ENCODE measurements at regions not wholly inside any gene's neighbourhood (a gene's known extent, or its start where the extent isn't known, plus 50 kb on each side); places are given as distances from the start of the nearest gene placed in this dataset.
A peak's percentile ranks its signal among the peaks of the same experiment; 100 is the strongest.
"Not testable (repeated sequence)": the region's sequence is repeated elsewhere in the genome, so short reads cannot be mapped to it uniquely, and the experiment has no call there.

DNA sequence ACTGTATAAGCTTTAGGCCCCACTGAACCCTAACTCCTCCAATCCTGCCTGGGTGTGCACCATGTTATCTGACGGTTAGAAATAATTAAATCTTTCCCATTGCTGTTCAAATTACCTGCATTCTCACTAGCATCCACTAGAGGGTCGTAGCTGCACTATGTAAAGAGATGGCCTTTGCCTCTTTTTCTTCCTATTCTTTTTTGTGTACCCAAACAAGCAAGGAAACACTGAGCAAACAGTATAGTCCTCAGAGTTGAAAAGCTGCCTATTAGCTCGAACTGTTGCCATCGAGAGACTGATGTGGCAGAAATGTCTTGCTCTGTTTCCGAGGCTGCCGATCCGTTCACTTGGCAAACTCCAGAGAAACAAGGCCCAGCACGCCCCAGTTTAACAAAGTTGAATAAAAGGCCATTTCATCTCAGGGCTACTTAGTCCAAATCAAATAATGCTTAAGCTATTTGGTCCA is 163.8 kb upstream of the TRPM3 start:
- TF ChIP-seq Cebpa-rat (IDR thresholded peaks at IDR 0.05) = no peak
- no peaks in the 10 kb centered on the region for H3K9me3 ChIP-seq (replicated peaks in 1 of 11)
- H3K36me3 ChIP-seq = no peaks in the 10 kb centered on the region
- no peak overlapping the region for H3K27ac ChIP-seq
- no peaks in the 10 kb centered on the region for H3K4me1 ChIP-seq
- H3K4me2 ChIP-seq = no peak overlapping the region
- no peak overlapping the region; a peak in 1 of 22 replicates for H3K9ac ChIP-seq
- H4K20me1 ChIP-seq = no peaks in the 10 kb centered on the region
- H3K27me3 ChIP-seq = no peaks in the 10 kb centered on the region
- no peak overlapping the region for H3K4me3 ChIP-seq

GRCh38 chr9:71282116-71282515 is 160.7 kb upstream of the TRPM3 start:
- H3K27ac ChIP-seq; H3K9me3 ChIP-seq (replicated peaks in 1 of 11); H3K4me1 ChIP-seq; H3K36me3 ChIP-seq; H4K20me1 ChIP-seq; H3K4me3 ChIP-seq; H3K27me3 ChIP-seq; H3K4me2 ChIP-seq; H3K9ac ChIP-seq: not testable (repeated sequence)

GRCh38 chr9:71279151-71279739 is 157.8 kb upstream of the TRPM3 start:
- Histone ChIP-seq H3K27ac (no peak overlapping the region), H3K4me3 (no peak overlapping the region), H3K9me3 (replicated peaks in 1 of 11) (no peaks in the 10 kb centered on the region), H4K20me1 (no peaks in the 10 kb centered on the region), H3K4me1 (no peaks in the 10 kb centered on the region), H3K4me2 (no peak overlapping the region), H3K9ac (no peak overlapping the region), H3K27me3 (no peaks in the 10 kb centered on the region), H3K36me3 (no peaks in the 10 kb centered on the region)
- TF ChIP-seq Cebpa-rat (IDR thresholded peaks at IDR 0.05) = no peak

- no peaks in the 10 kb centered on the region for H3K9me3 ChIP-seq (replicated peaks in 1 of 11)
- no peak overlapping the region for H3K27ac ChIP-seq
- no peak overlapping the region for H3K4me3 ChIP-seq
- no peak overlapping the region for H3K4me2 ChIP-seq
- peaks cover 0 to 11% (median 5%) of the 10 kb centered on the region in 10 experiments; a peak in 7 of 20 replicates for H3K4me1 ChIP-seq
- H4K20me1 ChIP-seq = no peaks in the 10 kb centered on the region
- TF ChIP-seq Cebpa-rat (IDR thresholded peaks at IDR 0.05) = no peak
- H3K36me3 ChIP-seq = no peaks in the 10 kb centered on the region
- H3K27me3 ChIP-seq = no peaks in the 10 kb centered on the region
- no peak overlapping the region for H3K9ac ChIP-seq
These were observed 152.2 kb upstream of the TRPM3 start for GRCh38 chr9:71273613-71274012.

DNA sequence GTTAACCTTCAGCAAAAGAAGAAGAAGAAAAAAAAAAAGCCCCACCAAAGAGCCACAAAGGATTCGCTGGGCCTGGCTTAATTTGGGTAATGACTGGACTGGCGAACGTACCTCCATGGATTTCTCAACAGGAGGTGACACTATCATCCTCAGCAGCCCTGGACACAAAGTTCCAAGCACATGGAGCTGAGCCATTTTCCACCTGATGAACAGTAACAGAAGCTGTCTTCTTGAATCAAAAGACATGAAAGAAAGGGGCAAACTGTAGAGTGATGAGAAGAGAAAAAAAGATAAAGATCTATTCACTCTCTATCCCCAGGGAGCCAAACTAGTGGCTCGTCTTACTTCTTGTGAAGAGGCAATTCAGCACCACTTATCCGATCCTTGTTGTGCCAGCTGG is 150.2 kb upstream of the TRPM3 start:
- Histone ChIP-seq H3K4me3 (no peak overlapping the region), H3K36me3 (no peaks in the 10 kb centered on the region), H3K27ac (no peak overlapping the region), H4K20me1 (no peaks in the 10 kb centered on the region), H3K4me2 (no peak overlapping the region), H3K27me3 (no peaks in the 10 kb centered on the region), H3K9me3 (replicated peaks in 1 of 11) (no peaks in the 10 kb centered on the region), H3K9ac (no peak overlapping the region), H3K4me1 (peaks cover 0 to 13% (median 5%) of the 10 kb centered on the region in 10 experiments; a peak in 7 of 20 replicates)
- TF ChIP-seq Cebpa-rat (IDR thresholded peaks at IDR 0.05) = no peak

- H3K4me2 ChIP-seq = no peak overlapping the region
- H4K20me1 ChIP-seq = no peaks in the 10 kb centered on the region
- no peaks in the 10 kb centered on the region for H3K36me3 ChIP-seq
- no peak overlapping the region for H3K27ac ChIP-seq
- H3K27me3 ChIP-seq = no peaks in the 10 kb centered on the region
- TF ChIP-seq Cebpa-rat (IDR thresholded peaks at IDR 0.05) = no peak
- no peak overlapping the region for H3K9ac ChIP-seq
- no peak overlapping the region for H3K4me3 ChIP-seq
- no peaks in the 10 kb centered on the region for H3K9me3 ChIP-seq (replicated peaks in 1 of 11)
- H3K4me1 ChIP-seq = peaks cover 0 to 13% (median 5%) of the 10 kb centered on the region in 10 experiments; a peak in 7 of 20 replicates
These were observed 149.1 kb upstream of the TRPM3 start for GRCh38 chr9:71270554-71270953.

DNA sequence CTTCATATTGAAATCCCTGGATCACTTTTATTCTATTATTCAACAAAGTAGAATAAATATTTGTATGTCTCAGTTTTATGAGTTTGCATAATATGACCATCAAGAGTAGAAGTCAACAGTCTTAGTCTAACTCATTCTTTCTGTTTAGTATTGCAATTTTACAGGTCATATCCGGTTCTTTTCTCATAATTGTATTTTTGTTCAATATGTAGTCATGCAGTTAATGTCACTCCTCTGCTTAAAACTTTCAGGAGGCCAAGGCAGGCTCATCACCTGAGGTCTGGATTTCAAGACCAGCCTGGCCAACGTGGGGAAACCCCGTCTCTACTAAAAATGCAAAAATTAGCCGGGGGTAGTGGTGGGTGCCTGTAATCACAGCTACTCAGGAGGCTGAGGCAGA is 148.4 kb upstream of the TRPM3 start:
- H3K27me3 ChIP-seq = no peaks in the 10 kb centered on the region
- H3K9ac ChIP-seq = no peak overlapping the region
- H3K4me2 ChIP-seq = no peak overlapping the region; a peak in 1 of 22 replicates
- no peak overlapping the region for H3K4me3 ChIP-seq
- H3K27ac ChIP-seq = no peak overlapping the region
- TF ChIP-seq Cebpa-rat (IDR thresholded peaks at IDR 0.05) = no peak
- H3K9me3 ChIP-seq (replicated peaks in 1 of 11) = no peaks in the 10 kb centered on the region
- no peaks in the 10 kb centered on the region for H4K20me1 ChIP-seq
- H3K36me3 ChIP-seq = no peaks in the 10 kb centered on the region
- H3K4me1 ChIP-seq = peaks cover 0 to 13% (median 5%) of the 10 kb centered on the region in 10 experiments; a peak in 7 of 20 replicates

DNA sequence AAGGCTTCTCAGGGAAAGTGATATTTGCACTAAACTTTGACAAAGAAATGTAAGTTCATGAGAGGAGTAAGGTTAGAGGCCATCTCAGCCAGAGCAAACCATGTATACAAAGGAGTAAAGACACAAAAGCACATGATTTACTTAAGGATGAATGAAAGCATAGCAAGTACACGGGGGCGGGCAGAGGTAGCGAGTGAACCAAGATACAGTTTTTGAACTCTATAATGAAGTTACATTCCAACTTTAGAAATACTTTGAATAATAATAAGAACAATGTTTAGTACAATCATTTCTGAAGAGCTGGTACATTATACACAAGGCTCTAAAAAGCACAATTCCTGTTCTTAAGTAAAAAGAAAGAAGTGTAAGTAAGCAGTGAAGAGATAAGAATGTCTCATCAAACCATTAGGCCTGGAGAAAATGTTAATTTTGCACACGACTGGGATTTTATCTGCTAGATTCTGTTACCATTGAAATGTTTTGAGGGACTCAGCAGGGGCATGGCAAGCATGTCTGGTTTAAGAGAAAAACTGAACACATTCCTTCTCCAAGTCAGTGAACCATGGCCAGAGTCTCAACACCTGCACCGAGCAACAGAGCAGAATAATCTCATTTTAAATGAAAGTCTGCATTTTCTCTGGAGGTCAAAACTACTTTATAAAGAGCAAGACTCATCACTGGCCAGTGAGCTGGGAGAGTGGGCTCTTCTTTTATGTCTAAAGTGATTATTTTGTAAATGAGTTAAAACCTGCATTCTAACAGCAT is 147.6 kb upstream of the TRPM3 start:
- H3K27me3 ChIP-seq = no peaks in the 10 kb centered on the region
- H3K4me1 ChIP-seq = peaks cover 0 to 13% (median 5%) of the 10 kb centered on the region in 10 experiments; a peak in 7 of 20 replicates
- peak overlapping the region in 6 of 11 experiments; percentile 0 to 43 (median 14); a peak in 8 of 22 replicates for H3K4me2 ChIP-seq
- no peak overlapping the region for H3K4me3 ChIP-seq
- H3K36me3 ChIP-seq = no peaks in the 10 kb centered on the region
- H3K27ac ChIP-seq = no peak overlapping the region
- no peak overlapping the region for H3K9ac ChIP-seq
- no peaks in the 10 kb centered on the region for H3K9me3 ChIP-seq (replicated peaks in 1 of 11)
- no peak for TF ChIP-seq Cebpa-rat (IDR thresholded peaks at IDR 0.05)
- H4K20me1 ChIP-seq = no peaks in the 10 kb centered on the region

DNA sequence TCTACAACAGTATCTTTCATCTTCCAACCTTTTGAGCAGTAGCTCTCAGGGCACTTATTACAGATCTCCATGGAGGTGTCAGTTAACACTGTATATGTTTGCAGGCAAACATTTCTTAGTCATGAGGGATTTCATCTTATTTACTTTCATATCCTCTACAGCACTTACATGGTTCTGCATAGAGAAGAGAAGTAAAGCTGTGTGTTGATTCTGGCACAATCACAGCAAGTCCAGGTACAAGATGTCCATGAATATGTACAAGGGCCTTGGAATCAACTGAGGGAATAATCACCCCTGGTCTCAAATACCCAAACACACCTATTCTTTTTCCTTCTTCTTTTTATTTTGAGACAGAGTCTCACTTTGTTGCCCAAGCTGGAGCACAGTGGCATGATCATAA is 142.0 kb upstream of the TRPM3 start:
- Histone ChIP-seq H3K9ac (no peak overlapping the region), H3K4me1 (peaks cover 0 to 2% (median 0%) of the 10 kb centered on the region in 10 experiments; a peak in 3 of 20 replicates), H3K4me3 (no peak overlapping the region), H3K4me2 (no peak overlapping the region), H4K20me1 (no peaks in the 10 kb centered on the region), H3K27ac (no peak overlapping the region), H3K27me3 (no peaks in the 10 kb centered on the region), H3K9me3 (replicated peaks in 1 of 11) (peaks cover 0 to 9% (median 0%) of the 10 kb centered on the region in 11 experiments; a peak in 5 of 22 replicates), H3K36me3 (no peaks in the 10 kb centered on the region)
- TF ChIP-seq Cebpa-rat (IDR thresholded peaks at IDR 0.05) = no peak

GRCh38 chr9:71260419-71260818 is 139.0 kb upstream of the TRPM3 start:
- H3K9me3 ChIP-seq (replicated peaks in 1 of 11); H4K20me1 ChIP-seq; H3K27ac ChIP-seq: not testable (repeated sequence)

More at GRCh38 chr9:71260419-71260818, 139.0 kb upstream of the TRPM3 start:
- not testable (repeated sequence) for H3K4me1 ChIP-seq, H3K36me3 ChIP-seq, H3K4me3 ChIP-seq, H3K4me2 ChIP-seq, H3K9ac ChIP-seq, H3K27me3 ChIP-seq

Data from BLaER1 treated with 17β-estradiol and CSF1 and Interleukin-3, amounts not matched to agents 10 nM and 100 nM (cell line).